Aorta (tissue), 5 donors: ENCODE measurements at regions not wholly inside any gene's neighbourhood (a gene's known extent, or its start where the extent isn't known, plus 50 kb on each side); places are given as distances from the start of the nearest gene placed in this dataset.
"Not testable (repeated sequence)": the region's sequence is repeated elsewhere in the genome, so short reads cannot be mapped to it uniquely, and the experiment has no call there.

Experiments
- ATAC-seq: fragments of 200-7000 bp; cut with Tn5 transposase; one replicate; pipeline ENCODE4 v1.9.1; 2022; ENCODE audit warnings: moderate library complexity; ENCODE audit not compliant: low FRiP score
- DNase-seq, 2 donors: peaks; one replicate each; pipeline ENCODE4 v3.0.0-alpha.2; 2020
- H3K27ac ChIP-seq, 2 donors: one replicate each; pipeline ENCODE4 v1.5.1; 2013; ENCODE audit warnings: low read length in 2 of 2, mild to moderate bottlenecking in 2 of 2, moderate library complexity in 2 of 2, control low read depth in 1 of 2, inconsistent platforms in 1 of 2, low read depth in 1 of 2
- H3K27me3 ChIP-seq, 2 donors: one replicate each; pipeline ENCODE4 v1.6.1; 2013; ENCODE audit warnings: control low read depth in 1 of 2, low read length in 1 of 2, mild to moderate bottlenecking in 1 of 2, moderate library complexity in 1 of 2; ENCODE audit not compliant: insufficient read depth in 2 of 2, control insufficient read depth in 1 of 2
- H3K36me3 ChIP-seq, 2 donors: one replicate each; pipeline ENCODE4 v1.6.1; 2013; ENCODE audit warnings: control low read depth in 1 of 2, low read length in 1 of 2, mild to moderate bottlenecking in 1 of 2; ENCODE audit not compliant: insufficient read depth in 2 of 2, control insufficient read depth in 1 of 2
- H3K4me1 ChIP-seq, 2 donors: one replicate each; pipeline ENCODE4 v1.6.1; 2013; ENCODE audit warnings: low read length in 2 of 2, control low read depth in 1 of 2, mild to moderate bottlenecking in 1 of 2, moderate library complexity in 1 of 2; ENCODE audit not compliant: insufficient read depth in 2 of 2, control insufficient read depth in 1 of 2
- H3K4me3 ChIP-seq, 2 donors: one replicate each; pipeline ENCODE4 v1.5.1; 2013; ENCODE audit warnings: low read length in 2 of 2, control low read depth in 1 of 2, mild to moderate bottlenecking in 1 of 2
- H3K9me3 ChIP-seq: one replicate; pipeline ENCODE4 v1.6.1; 2013; ENCODE audit warnings: mild to moderate bottlenecking, low read length; ENCODE audit not compliant: control insufficient read depth
- WGBS, 2 donors: extraction: QIAGEN DNeasy Blood & Tissue Kit; methylation state at CpG; one replicate each; pipeline ENCODE4 v1.1.7; 2013; 5-methylcytosine and 5-hydroxymethylcytosine counted together
- intact Hi-C, 2 donors: fragments of 100-400 bp; cut with DNase I; formaldehyde crosslinking; loops; one replicate each; pipeline versions ENCODE4 v1.14.2 to v1.15.0; 2022
- donor health status: healthy with polysubstance abuse.
- donor health status: Bipolar disorder and iron deficiency.
- donor health status: DM: no; HTN: no; CAD: no.
- donor health status: DM: no; HTN: no; CAD: no.
- donor health status: DM: yes; HTN: yes; CAD: no.

DNA sequence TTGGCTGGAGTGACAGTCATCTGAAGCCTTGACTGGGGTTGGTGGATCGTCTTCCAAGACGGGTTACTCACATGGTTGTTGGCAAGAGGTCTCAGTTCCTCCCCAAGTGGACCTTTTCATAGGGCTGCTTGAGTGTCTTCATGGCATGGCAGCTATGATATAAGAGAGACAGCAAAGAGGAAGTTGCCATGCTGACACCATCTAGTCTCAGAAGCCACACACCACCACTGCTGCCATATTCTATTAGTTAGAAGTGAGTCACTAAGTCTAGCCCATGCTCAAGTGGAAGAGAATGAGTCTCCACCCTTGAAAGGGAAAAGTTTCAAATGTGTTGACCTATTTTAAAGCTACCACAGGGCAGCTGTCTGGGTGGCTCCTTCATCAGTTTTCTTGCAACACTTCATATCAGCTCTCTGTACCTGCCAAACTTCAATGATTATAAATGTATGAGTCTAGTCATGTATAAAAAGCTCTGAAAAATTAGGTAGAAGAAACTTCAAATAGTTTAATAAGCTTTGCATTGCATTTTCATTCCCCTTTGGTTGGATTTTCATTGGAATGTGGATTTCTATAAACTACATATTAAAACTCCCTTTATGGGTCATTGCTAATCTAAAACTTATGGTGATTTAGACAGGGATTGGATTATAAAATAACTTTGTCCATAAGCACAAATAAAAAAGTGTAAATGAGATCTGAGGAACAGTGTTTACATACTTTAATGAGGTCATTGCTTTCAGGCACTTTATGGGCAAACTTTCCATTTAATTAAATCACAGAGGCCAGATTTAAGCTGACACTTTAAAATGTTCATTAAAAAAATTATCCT is 68.0 kb upstream of the ATXN3L start:
- intact Hi-C loops = no loop called here
- DNase-seq (no peak), ATAC-seq (no peak)
- no peaks in the 10 kb centered on the region for H3K9me3 ChIP-seq
- H3K36me3 ChIP-seq = no peaks in the 10 kb centered on the region
- H3K4me1 ChIP-seq = no peaks in the 10 kb centered on the region
- H3K27ac ChIP-seq = no peak overlapping the region
- no peak overlapping the region for H3K4me3 ChIP-seq
- WGBS, 2 donors = 50 to 53% methylated on average over 2 of the region's 2 CpGs
- H3K27me3 ChIP-seq = no peaks in the 10 kb centered on the region

DNA sequence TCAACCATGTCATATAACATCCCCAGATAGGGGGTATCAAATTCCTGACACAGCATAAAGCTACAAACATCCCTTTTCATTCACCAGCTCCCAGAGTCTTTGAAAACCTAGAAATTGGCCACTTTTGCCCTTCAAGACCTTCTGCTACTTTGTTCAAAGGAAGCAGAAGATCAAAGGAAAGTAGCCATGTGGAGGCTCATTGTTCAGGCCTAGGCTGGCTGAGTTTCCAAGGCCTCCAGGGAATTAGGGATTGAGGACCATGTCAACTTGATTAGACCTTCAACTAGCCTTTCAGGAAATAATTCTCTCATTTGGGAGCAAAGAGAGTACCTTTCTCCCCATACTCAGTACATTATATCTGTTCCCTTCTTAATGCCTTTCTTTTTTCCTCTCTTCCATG is 66.8 kb upstream of the ATXN3L start:
- no peaks in the 10 kb centered on the region for H3K9me3 ChIP-seq
- H3K4me3 ChIP-seq = no peak overlapping the region
- no peaks in the 10 kb centered on the region for H3K4me1 ChIP-seq
- intact Hi-C loops = no loop called here
- no peak for DNase-seq
- H3K27me3 ChIP-seq = no peaks in the 10 kb centered on the region
- no peak for ATAC-seq
- no peak overlapping the region for H3K27ac ChIP-seq
- no peaks in the 10 kb centered on the region for H3K36me3 ChIP-seq

- intact Hi-C loops = no loop called here
- DNase-seq = no peak
- Histone ChIP-seq H3K36me3 (no peaks in the 10 kb centered on the region), H3K9me3 (no peaks in the 10 kb centered on the region), H3K4me1 (peaks cover 0 to 4% of the 10 kb centered on the region in 2 donors), H3K27ac (no peak overlapping the region), H3K27me3 (no peaks in the 10 kb centered on the region), H3K4me3 (no peak overlapping the region)
- no peak for ATAC-seq
- 79 to 92% methylated on average over 3 of the region's 3 CpGs for WGBS, 2 donors
These were observed 66.2 kb upstream of the ATXN3L start for GRCh38 chrX:13386092-13386491.

GRCh38 chrX:13383907-13384306 is 64.1 kb upstream of the ATXN3L start:
- Histone ChIP-seq H3K4me3 (no peak overlapping the region), H3K9me3 (no peaks in the 10 kb centered on the region), H3K4me1 (peaks cover 0 to 4% of the 10 kb centered on the region in 2 donors), H3K27ac (no peak overlapping the region), H3K27me3 (no peaks in the 10 kb centered on the region), H3K36me3 (no peaks in the 10 kb centered on the region)
- DNase-seq (no peak), ATAC-seq (no peak)
- intact Hi-C loops = no loop called here
- 53 to 75% methylated on average over 5 of the region's 5 CpGs for WGBS, 2 donors

- no peak overlapping the region for H3K27ac ChIP-seq
- no peaks in the 10 kb centered on the region for H3K9me3 ChIP-seq
- no peaks in the 10 kb centered on the region for H3K36me3 ChIP-seq
- H3K27me3 ChIP-seq = no peaks in the 10 kb centered on the region
- DNase-seq (no peak), ATAC-seq (no peak)
- intact Hi-C loops = no loop called here
- H3K4me1 ChIP-seq = peaks cover 2 to 4% of the 10 kb centered on the region in 2 donors
- 27 to 28% methylated on average over 2 of the region's 2 CpGs for WGBS, 2 donors
- no peak overlapping the region for H3K4me3 ChIP-seq
These were observed 61.7 kb upstream of the ATXN3L start for GRCh38 chrX:13381514-13381913.

DNA sequence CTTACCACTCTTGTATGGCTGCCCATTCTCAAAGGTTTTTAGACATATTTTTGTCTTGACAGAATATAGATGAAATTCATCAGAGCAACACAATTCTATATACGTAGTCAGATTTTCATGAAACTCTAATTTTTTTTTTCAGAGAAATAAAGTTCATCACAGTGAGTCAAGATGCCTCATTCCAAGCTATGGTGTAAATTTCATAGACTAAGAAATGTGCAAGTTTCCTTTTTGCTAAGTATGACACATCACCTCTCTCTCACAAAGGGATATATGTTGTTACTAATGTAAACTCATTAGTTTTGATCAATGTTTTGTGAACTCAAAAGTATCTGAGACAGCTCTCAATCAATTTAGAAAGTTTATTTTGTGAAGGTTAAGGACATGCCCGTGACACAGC is 60.4 kb upstream of the ATXN3L start:
- WGBS, 2 donors = 43 to 45% methylated on average over 2 of the region's 2 CpGs
- Histone ChIP-seq H3K27ac (no peak overlapping the region), H3K4me1 (peaks cover 2 to 4% of the 10 kb centered on the region in 2 donors), H3K36me3 (no peaks in the 10 kb centered on the region), H3K4me3 (no peak overlapping the region), H3K27me3 (no peaks in the 10 kb centered on the region), H3K9me3 (no peaks in the 10 kb centered on the region)
- intact Hi-C loops = no loop called here
- DNase-seq = no peak
- ATAC-seq = no peak

- H3K36me3 ChIP-seq, H3K27me3 ChIP-seq, H3K4me3 ChIP-seq, H3K27ac ChIP-seq, H3K9me3 ChIP-seq, H3K4me1 ChIP-seq, DNase-seq: not testable (repeated sequence)
- intact Hi-C loops = loop anchor here in 1 of 2 donors (10.0 kb wide), 2 partner anchors 96 to 404 kb away; partner anchors contain the start of gene TMSB4X
- WGBS, 2 donors = 89% methylated on average over 51 to 60 of the region's 60 CpGs
- ATAC-seq = peak; percentile 58
These were observed 59.0 kb upstream of the ATXN3L start for GRCh38 chrX:13378562-13379518.

DNA sequence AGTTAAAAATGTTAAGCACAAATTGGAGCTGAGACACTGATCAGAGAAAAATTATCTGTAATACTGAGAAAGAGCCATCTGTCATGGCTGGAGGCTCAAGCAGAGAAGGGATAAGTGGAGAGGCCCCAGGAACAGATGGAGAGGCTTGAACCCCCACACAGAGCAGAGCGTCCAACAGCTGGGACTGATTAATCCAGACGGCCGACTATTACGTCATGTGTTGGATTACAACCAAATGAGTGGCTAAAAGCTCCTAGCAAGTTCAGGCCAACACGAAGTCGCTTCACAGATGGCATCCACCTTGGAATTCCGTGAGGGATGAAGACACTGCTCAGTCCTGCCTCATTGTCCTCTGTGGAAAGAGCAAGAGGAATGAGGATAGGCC is 57.7 kb upstream of the ATXN3L start:
- DNase-seq (no peak), ATAC-seq (no peak)
- intact Hi-C loops = loop anchor here in 1 of 2 donors (10.0 kb wide), 2 partner anchors 97 to 403 kb away; partner anchors contain the start of gene TMSB4X
- no peaks in the 10 kb centered on the region for H3K36me3 ChIP-seq
- no peaks in the 10 kb centered on the region for H3K27me3 ChIP-seq
- H3K4me3 ChIP-seq = no peak overlapping the region
- H3K9me3 ChIP-seq = no peaks in the 10 kb centered on the region
- H3K4me1 ChIP-seq = peaks cover 2 to 4% of the 10 kb centered on the region in 2 donors
- H3K27ac ChIP-seq = no peak overlapping the region
- 52 to 71% methylated on average over 7 of the region's 7 CpGs for WGBS, 2 donors
